ENCODE measurements at regions not wholly inside any gene's neighbourhood (a gene's known extent, or its start where the extent isn't known, plus 50 kb on each side); places are given as distances from the start of the nearest gene placed in this dataset.

DNA sequence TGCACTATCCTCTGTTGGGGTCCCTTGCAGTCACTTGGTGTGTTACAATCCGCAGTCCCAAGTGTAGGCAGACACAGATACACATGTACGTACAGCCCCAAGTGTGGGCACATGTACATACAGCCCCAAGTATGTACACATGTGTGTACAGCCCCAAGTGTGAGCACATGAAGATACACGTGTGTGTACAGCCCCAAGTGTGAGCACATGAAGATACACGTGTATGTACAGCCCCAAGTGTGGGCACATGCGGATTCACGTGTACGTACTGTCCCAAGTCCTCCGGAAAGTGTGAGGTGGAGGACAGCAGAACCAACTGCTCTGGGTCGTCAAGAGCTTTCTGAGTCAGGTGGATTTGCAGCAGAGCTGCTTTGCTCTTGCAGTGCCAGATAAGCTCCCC lies 440.0 kb downstream of the ZNF516 start:
- no peak overlapping the region for H3K4me3 ChIP-seq (ENCODE audit: low read length)
- DNase-seq (ENCODE audit: low read depth) = no peak
- TF ChIP-seq, protein P1, sequence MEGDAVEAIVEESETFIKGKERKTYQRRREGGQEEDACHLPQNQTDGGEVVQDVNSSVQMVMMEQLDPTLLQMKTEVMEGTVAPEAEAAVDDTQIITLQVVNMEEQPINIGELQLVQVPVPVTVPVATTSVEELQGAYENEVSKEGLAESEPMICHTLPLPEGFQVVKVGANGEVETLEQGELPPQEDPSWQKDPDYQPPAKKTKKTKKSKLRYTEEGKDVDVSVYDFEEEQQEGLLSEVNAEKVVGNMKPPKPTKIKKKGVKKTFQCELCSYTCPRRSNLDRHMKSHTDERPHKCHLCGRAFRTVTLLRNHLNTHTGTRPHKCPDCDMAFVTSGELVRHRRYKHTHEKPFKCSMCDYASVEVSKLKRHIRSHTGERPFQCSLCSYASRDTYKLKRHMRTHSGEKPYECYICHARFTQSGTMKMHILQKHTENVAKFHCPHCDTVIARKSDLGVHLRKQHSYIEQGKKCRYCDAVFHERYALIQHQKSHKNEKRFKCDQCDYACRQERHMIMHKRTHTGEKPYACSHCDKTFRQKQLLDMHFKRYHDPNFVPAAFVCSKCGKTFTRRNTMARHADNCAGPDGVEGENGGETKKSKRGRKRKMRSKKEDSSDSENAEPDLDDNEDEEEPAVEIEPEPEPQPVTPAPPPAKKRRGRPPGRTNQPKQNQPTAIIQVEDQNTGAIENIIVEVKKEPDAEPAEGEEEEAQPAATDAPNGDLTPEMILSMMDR (conservative IDR thresholded peaks at IDR 0.05; ENCODE audit: low read depth, low read length) = no peak

DNA sequence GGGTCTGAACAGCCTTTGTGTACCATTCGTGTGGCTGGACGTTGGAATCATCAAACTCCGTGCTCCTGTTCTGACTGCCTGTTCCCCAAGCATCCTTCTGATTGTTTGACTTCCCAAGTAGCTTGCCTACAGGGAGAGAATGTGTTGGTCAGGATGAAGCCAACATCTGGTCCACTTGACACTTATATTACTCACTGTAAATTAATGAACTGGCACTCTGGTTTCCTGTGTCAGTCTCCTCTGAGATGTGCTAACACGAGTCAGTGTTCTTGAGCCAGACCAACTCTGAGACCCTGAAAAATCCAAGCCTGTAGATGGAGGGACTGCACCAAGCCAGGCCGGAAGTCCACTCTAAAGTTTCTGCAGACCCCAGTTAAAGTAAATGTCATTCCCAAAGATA lies 440.9 kb downstream of the ZNF516 start:
- DNase-seq (ENCODE audit: low read depth) = no peak
- TF ChIP-seq, protein P1 (conservative IDR thresholded peaks at IDR 0.05; ENCODE audit: low read depth, low read length) = no peak
- no peak overlapping the region for H3K4me3 ChIP-seq (ENCODE audit: low read length)

DNA sequence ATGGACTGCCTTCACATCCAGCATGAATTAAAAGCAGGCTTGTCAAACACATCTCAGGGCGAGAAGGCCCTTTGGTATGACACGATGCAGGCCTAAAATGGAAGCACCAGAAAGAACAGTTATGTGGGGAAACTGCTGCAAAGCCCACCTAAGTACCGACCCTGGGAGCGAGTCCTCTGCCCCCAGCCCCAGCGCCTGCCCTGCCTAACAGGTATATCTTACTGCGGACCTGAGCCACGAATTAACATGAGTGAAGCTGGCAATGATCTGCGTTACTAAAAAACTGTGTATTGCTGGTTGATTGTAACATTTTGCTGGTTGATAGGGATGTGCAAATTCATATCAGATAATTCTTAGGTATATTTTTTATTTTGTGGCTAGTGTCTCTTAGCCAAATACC lies 441.5 kb downstream of the ZNF516 start:
- DNase-seq (ENCODE audit: low read depth) = no peak
- TF ChIP-seq, protein P1 (conservative IDR thresholded peaks at IDR 0.05; ENCODE audit: low read depth, low read length) = no peak
- H3K4me3 ChIP-seq (ENCODE audit: low read length) = no peak overlapping the region

DNA sequence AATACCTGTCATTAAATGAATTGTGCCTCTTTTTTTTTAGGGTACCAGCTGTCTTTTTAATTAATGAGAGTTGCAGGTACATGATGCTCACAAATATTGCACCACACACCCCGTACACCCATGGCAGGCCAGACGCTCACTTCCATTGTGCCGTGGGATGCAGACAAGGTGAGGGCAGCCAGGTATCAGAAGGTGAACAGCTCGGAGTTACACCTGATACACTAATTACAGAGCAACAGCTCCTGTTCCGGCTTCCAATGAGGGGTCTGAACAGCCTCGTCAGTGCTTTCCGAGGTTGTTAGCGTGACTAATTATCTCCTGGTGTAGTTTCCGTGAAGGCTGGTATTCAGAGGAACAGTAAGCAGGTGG lies 442.8 kb downstream of the ZNF516 start:
- TF ChIP-seq, protein P1 (conservative IDR thresholded peaks at IDR 0.05; ENCODE audit: low read depth, low read length) = no peak
- no peak overlapping the region for H3K4me3 ChIP-seq (ENCODE audit: low read length)
- no peak for DNase-seq (ENCODE audit: low read depth)

DNA sequence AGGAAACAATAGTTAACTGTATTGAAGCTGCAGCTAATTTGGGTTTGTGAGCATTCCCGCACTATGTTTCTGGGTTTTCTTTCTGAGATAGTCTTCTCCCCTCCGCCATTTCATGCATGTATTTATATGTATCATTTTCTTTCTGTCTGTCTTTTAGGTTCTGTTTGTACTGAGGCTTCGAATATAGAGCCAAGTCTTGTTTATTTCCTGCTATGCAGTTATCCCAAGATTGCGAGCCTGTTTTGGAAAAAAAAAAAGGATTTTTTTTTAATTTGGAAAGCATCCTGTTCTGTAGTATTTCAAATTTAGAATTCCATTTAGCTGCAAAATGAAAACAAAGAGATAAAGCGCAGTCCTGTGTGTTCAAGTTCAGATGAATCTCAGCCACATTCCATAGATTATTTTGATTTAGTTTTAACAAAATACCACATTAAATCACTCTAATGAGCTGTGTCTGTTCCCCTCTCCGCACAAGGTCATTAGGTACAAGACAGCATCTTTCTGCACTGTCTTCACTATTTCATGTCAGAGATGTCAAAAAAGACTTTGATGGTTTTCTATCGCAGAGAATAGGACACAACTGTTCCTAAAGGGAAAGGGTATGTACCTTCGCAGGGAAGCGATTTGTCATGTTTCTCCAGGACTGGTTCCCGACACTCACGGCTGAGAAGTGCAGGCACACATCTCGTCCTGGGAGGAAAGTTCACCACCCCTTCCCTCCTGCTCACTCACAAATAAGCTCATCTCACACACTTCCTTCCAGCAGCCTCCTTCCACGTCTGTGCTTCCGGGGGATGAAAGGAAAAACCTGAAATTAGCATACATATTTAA lies 443.4 kb downstream of the ZNF516 start:
- DNase-seq (ENCODE audit: low read depth) = no peak
- H3K4me3 ChIP-seq (ENCODE audit: low read length) = no peak overlapping the region
- TF ChIP-seq, protein P1 (conservative IDR thresholded peaks at IDR 0.05; ENCODE audit: low read depth, low read length) = no peak

- DNase-seq (ENCODE audit: low read depth) = no peak
Observed at GRCh38 chr18:76046221-76046620, 448.8 kb downstream of the ZNF516 start.

More at GRCh38 chr18:76046221-76046620, 448.8 kb downstream of the ZNF516 start:
- H3K4me3 ChIP-seq (ENCODE audit: low read length) = no peak overlapping the region
- TF ChIP-seq, protein P1 (conservative IDR thresholded peaks at IDR 0.05; ENCODE audit: low read depth, low read length) = no peak

Data from retinal pigment epithelial cell (primary cell).